RKO (cell line): ENCODE measurements at regions not wholly inside any gene's neighbourhood (a gene's known extent, or its start where the extent isn't known, plus 50 kb on each side); places are given as distances from the start of the nearest gene placed in this dataset.
"Not testable (repeated sequence)": the region's sequence is repeated elsewhere in the genome, so short reads cannot be mapped to it uniquely, and the experiment has no call there.

Experiments
- DNase-seq: peaks from one replicate; pipeline ENCODE4 v3.0.0-alpha.2; 2016; ENCODE audit warnings: low spot score

GRCh38 chr7:356691-357462, 66.9 kb downstream of the FOXL3 start:
- DNase-seq, result no peak

- DNase-seq, result no peak
Measured at GRCh38 chr7:357531-358209, 67.7 kb downstream of the FOXL3 start.

DNA sequence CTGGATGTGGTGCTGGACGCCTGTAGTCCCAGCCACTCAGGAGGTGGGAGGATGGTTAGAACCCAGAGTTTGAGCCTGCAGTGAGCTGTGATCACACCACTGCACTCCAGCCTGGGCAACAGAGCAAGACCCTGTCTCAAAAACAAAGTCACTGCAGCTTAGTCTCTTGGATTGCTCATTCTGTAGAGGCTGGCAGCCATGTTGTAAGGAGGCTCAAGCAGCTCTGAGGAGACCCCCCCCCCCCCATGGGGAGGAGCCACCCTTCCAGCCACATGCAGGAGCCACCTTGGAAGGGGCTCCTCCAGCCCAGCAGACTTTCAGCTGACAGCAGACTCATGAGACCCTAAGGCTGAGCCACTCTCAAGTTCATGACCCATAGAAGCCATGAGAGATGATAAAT, 68.4 kb downstream of the FOXL3 start:
- DNase-seq, result no peak

DNA sequence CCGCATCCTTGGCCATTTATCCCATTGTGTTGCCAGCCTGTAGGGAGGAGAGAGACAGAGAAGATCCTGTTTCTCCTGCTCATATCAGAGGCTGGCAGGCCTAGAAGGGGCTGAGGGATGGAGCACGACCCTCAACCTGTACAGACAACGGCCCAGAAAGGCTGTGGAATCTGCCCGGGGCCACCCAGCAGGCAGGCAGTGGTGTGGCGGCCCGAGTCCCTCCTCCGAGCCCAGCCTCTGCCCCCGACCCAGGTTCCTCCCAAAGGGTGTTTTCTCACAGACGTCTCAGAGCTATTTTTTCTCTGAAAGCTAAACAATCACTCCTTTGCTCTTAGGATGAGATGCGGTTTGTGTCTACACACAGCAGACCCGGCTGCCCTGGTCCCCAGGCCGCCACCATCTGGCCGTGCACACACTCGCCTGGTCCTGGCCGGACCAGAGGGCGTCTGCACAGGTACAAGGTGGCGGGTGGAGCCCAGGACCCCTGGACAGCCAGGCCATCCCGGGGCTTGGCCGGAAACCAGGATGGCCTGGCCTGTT, 69.3 kb downstream of the FOXL3 start:
- DNase-seq, result no peak

DNA sequence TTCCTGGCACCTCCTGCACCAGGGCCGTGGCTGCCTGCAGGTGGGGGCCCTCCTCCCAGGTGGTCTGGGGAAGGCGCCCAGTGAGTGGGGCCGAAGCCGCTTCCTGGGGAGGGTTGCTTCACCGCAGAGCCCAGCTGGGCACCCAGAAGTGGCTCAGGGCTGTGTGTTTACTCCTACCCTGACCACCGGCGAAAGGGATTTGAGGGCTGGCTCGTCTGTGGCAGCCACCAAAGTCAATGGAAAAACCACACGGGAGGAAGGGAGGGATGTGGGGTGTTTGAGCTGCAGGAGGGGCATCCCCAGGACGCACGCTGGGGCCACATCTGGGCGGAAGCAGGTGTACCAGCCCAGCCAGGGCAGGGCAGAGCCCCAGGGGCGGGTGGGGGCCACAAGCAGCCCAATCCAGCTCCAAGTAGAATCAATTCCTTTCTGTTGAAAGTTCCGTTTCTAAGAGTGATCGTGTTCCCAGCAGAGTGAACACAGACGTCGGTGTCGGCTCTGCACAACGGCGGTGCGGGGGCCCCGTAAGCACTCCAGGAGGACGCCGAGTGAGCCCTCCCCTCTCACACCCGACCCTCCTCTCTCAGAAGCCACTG, 69.9 kb downstream of the FOXL3 start:
- no peak for DNase-seq

GRCh38 chr7:360454-361100, 70.6 kb downstream of the FOXL3 start:
- no peak for DNase-seq

DNA sequence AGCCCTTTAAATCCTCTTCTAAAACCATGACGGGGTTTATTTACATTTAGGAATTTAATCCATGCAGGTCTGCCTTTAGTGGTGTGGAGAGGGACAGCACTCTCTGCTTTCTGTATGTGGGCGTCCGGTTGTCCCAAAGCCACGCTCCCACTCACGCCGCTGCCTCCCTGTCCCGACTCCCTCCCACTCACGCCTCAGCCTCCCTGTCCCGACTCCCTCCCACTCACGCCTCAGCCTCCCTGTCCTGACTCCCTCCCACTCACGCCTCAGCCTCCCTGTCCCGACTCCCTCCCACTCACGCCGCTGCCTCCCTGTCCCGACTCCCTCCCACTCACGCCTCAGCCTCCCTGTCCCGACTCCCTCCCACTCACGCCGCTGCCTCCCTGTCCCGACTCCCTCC, 71.2 kb downstream of the FOXL3 start:
- DNase-seq, result not testable (repeated sequence)

DNA sequence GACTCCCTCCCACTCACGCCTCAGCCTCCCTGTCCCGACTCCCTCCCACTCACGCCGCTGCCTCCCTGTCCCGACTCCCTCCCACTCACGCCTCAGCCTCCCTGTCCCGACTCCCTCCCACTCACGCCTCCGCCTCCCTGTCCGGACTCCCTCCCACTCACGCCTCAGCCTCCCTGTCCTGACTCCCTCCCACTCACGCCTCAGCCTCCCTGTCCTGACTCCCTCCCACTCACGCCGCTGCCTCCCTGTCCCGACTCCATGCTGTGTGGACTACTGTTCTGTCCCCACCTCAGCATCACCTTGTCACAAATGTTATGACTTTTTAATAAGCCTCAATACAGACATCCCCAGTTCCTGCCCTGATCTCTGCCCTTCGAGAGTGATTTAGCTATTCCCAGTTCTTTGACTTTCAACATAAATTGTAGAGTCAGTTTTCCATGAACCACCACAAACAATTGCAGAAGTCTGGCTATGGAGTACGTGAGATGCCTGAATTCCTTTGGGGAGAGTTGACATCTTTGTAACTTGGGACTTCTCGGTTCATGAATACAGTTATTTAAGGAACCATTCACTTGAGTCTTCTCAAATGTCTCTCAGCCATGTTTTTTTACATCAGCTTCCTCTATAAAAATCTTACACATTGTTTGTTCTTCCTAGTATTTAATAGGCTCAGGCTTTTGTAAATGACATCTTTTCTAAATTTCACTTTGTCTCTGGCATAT, 71.9 kb downstream of the FOXL3 start:
- DNase-seq, result no peak

- no peak for DNase-seq
Measured at GRCh38 chr7:362402-363096, 72.6 kb downstream of the FOXL3 start.

DNA sequence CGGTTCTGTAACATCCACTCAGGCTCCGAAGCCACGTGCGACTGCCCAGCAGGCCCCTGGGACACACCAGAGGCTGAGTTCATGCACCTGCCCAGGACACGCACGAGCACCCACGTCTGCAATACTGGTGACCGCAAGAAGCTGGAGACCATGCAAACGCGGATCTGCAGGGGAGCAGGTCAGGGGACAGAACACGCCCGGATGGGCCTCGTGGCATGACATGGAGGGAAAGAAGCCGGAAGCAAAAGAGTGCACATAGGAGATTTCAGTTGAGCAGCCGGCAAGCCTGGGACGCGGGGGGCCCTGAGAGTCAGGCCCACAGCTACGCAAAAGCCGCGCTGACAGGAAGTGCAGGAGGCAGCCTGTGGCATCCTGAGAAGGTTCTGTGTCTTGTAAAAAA, 73.7 kb downstream of the FOXL3 start:
- DNase-seq, result no peak

GRCh38 chr7:364536-364935, 74.6 kb downstream of the FOXL3 start:
- DNase-seq, result no peak

- DNase-seq, result no peak
Measured at GRCh38 chr7:365593-365992, 75.6 kb downstream of the FOXL3 start.

- DNase-seq, result no peak
Measured at GRCh38 chr7:366161-366803, 76.3 kb downstream of the FOXL3 start.

DNA sequence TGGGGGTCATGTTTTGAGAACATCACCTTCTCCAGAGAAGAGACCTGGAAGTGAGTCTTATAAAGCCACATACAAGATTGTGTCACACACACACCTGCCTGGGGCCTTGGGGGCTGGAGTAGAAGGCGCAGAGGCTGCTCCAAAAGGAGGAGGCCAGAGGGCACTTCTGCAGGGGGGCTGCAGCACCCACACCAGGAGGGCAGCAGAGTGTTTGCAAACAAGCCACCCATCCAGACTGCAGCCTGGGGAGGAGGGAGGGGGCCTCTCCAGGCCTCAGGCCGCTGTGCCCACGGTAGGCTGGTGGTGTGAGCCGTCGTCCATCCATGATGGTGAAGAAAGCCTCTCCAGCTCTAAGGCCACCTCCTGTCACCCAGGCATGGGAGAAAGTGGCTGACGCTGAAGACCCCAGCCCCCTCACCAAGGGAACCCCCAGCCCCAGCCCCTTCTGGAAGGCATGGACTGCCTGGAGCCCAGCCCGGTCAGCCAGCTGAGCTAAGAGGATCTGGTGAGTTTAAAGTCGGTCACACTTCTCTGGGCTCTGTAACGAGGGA, 77.5 kb downstream of the FOXL3 start:
- no peak for DNase-seq

DNA sequence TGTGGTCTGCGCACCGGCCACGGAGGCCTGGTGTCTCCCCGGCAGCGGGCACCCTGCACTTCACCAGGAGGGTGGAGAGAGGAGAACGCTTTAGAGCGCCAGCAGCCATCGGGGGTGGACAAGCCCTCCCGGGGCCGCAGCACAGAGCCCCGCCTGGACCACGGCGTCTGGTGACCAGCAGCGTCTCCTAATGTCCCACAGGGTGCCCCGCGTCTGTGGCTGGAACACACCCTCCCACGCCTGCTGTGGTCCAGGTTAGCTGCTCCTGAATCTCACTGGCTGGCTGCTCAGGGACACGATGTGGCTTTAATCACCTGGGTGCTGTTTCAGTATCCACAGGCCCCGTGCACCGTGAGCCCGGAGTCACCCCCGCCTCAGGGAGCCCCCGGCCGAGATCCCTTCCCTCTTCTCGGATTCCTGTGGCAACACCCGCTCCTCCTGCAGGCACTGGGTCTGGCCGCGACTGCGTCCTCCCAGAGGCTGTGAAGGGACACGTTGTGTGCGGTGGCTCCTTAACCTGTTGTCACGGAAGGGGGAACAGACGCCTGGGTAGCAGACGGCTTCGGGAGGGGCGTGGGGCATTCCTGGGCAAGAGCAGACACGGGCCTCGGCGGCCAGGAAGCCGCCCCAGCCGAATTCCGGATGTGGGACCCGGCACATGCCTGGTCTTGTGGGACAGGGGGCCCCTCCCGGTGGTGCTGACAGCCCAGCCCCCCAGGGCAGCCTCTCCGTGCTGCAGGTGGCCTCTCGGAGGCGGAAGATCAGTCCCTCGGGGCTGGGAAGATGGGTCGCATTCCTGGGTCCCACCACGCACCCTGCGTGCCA, 78.9 kb downstream of the FOXL3 start:
- DNase-seq, result no peak

DNA sequence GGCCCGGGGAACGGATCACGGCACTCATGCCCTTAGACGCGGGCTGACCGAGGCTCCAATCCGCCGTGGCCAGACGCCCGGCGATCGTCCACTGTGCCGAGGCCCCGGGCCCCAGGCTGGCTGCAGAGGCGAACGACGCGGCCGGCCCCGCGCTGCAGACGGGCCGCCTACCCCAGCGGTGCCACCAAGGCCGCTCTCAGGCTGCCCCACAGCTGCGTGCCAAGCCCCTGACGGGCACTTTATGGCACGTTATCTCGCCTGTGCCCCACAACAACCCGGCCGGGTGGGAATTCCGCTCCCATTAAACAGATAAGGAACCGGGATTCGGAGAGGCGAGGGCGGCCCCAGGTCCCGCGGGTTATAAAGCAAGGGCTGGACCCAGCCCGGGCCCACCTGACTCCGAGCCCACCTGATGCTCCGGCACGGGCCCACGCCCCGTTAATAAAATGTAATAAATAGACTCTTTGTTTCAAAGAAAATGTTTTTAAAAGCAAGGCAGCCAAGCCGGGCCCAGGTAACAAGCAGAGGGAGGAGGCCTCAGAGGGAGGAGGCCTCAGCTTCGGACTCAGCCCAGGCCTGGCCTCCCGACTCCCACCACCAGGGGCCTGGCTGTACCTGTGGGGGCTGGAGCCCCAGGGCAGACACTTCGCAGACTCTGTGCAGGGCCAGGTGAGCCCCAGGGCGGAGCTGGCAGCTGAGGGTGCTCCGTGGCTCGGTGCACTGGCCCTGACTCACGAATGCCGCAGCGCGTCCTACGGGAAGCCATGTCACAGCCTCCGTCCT, 79.7 kb downstream of the FOXL3 start:
- DNase-seq, result no peak

- no peak for DNase-seq
Measured at GRCh38 chr7:370259-370625, 80.3 kb downstream of the FOXL3 start.

GRCh38 chr7:370775-371118, 80.8 kb downstream of the FOXL3 start:
- no peak for DNase-seq
